A549 (cell line): ENCODE measurements at regions not wholly inside any gene's neighbourhood (a gene's known extent, or its start where the extent isn't known, plus 50 kb on each side); places are given as distances from the start of the nearest gene placed in this dataset.

Experiments
- ATAC-seq, 2 experiments: fragments of 200-7000 bp in 1 of 2; fragments of >200 bp in 1 of 2; cut with Nextera tagmentation in 1 of 2; cut with Tn5 transposase in 1 of 2; 3 replicates each; pipeline versions ENCODE4 v1.8.0 to v1.9.1; 2018 to 2020; ENCODE audit warnings: mild to moderate bottlenecking in 1 of 2, moderate library complexity in 1 of 2
- CTCF ChIA-PET: fragments of 300-600 bp; sonication (Branson Sonifier 250); formaldehyde crosslinking; extraction: SDS; loops from one replicate; lab custom pipeline; 2021; ENCODE audit warnings: antibody characterized with exemption, inconsistent platforms; lab: Yijun Ruan, JAX
- POLR2A ChIA-PET: fragments of 350-600 bp; formaldehyde crosslinking; extraction: SDS; loops from one replicate; lab custom pipeline; 2021; ENCODE audit warnings: antibody characterized with exemption, inconsistent platforms; lab: Yijun Ruan, JAX
- DNase-seq, 2 experiments: peaks; one replicate each; pipeline versions ENCODE4 v3.0.0 to v3.0.0-alpha.2; 2011 to 2016; ENCODE audit warnings: low read depth in 1 of 2, low spot score in 1 of 2
- FAIRE-seq: peaks from 2 replicates; lab custom pipeline; 2011; peaks lifted over from hg19 to GRCh38; lab: Jason Lieb, UNC
- H3K27ac ChIP-seq, 2 experiments: fragments of >200 bp; sonication (Bioruptor Twin); formaldehyde crosslinking; 3 replicates each; pipeline ENCODE4 v1.5.1; 2016 to 2017
- H3K4me1 ChIP-seq: fragments of >200 bp; sonication (Bioruptor Twin); formaldehyde crosslinking; 3 replicates; pipeline ENCODE4 v1.6.1; 2016
- H3K4me2 ChIP-seq: fragments of >200 bp; sonication (Bioruptor Twin); formaldehyde crosslinking; 3 replicates; pipeline ENCODE4 v1.6.1; 2016
- H3K4me3 ChIP-seq: fragments of >200 bp; sonication (Bioruptor Twin); formaldehyde crosslinking; 3 replicates; pipeline ENCODE4 v1.5.1; 2016
- H3K9me3 ChIP-seq: fragments of >200 bp; sonication (Bioruptor Twin); formaldehyde crosslinking; 3 replicates; pipeline ENCODE4 v1.6.1; 2016
- ATOH8 ChIP-seq: fragments of 250-450 bp; sonication (Bioruptor Pico); IDR thresholded peaks from 2 replicates; pipeline ENCODE4 v1.5.0; 2020; ENCODE audit warnings: low read depth, mild to moderate bottlenecking, moderate library complexity
- BHLHE40 ChIP-seq: IDR thresholded peaks from 2 replicates; pipeline ENCODE4 v1.6.1; 2012; ENCODE audit warnings: low read depth, low read length, inconsistent platforms
- CBX8 ChIP-seq: fragments of 200-600 bp; sonication (generic); IDR thresholded peaks from 2 replicates; pipeline ENCODE4 v1.6.1; 2016
- CEBPB ChIP-seq, 2 experiments: fragments of >200 bp in 1 of 2; sonication (Bioruptor Twin) in 1 of 2; formaldehyde crosslinking in 1 of 2; IDR thresholded peaks; 2 replicates each; pipeline ENCODE4 v1.6.1; 2012 to 2016
- CHD2 ChIP-seq: fragments of 150-350 bp; IDR thresholded peaks from 2 replicates; pipeline ENCODE4 v1.6.1; 2014; ENCODE audit warnings: low read length; ENCODE audit not compliant: partially characterized antibody
- E2F6 ChIP-seq: IDR thresholded peaks from 2 replicates; pipeline ENCODE4 v1.6.1; 2012; ENCODE audit warnings: low read depth, borderline replicate concordance
- EHF ChIP-seq: fragments of 250-450 bp; sonication (Bioruptor Pico); IDR thresholded peaks from 2 replicates; pipeline ENCODE4 v1.5.0; 2020; ENCODE audit warnings: mild to moderate bottlenecking
- ELK1 ChIP-seq: fragments of 150-350 bp; IDR thresholded peaks from 2 replicates; pipeline ENCODE4 v1.6.1; 2014; ENCODE audit warnings: low read depth, mild to moderate bottlenecking, low read length
- EP300 ChIP-seq, 2 experiments: fragments of >200 bp; sonication (Bioruptor Twin); formaldehyde crosslinking; IDR thresholded peaks; 2 replicates in 1 of 2; 3 replicates in 1 of 2; pipeline ENCODE4 v1.6.1; 2016 to 2017
- FOXS1 ChIP-seq: fragments of 250-450 bp; sonication (Bioruptor Pico); IDR thresholded peaks from 2 replicates; pipeline ENCODE4 v1.5.0; 2020; ENCODE audit warnings: mild to moderate bottlenecking, moderate library complexity
- HDAC2 ChIP-seq: fragments of 200-600 bp; sonication (generic); IDR thresholded peaks from 2 replicates; pipeline ENCODE4 v1.6.1; 2016
- HES2 ChIP-seq: fragments of >200 bp; sonication (Bioruptor Twin); formaldehyde crosslinking; IDR thresholded peaks from 2 replicates; pipeline ENCODE4 v1.6.1; 2016
- HEYL ChIP-seq: fragments of 250-450 bp; sonication (Bioruptor Pico); IDR thresholded peaks from 2 replicates; pipeline ENCODE4 v1.8.0; 2021; ENCODE audit warnings: mild to moderate bottlenecking, moderate library complexity
- HOXB13 ChIP-seq: fragments of 250-450 bp; sonication (Bioruptor Pico); IDR thresholded peaks from 2 replicates; pipeline ENCODE4 v1.5.0; 2020; ENCODE audit warnings: low read depth, mild to moderate bottlenecking, moderate library complexity
- JUN ChIP-seq, 2 experiments: fragments of >200 bp; sonication (Bioruptor Twin); formaldehyde crosslinking; IDR thresholded peaks; 2 replicates in 1 of 2; 3 replicates in 1 of 2; pipeline ENCODE4 v1.6.1; 2016 to 2017
- JUNB ChIP-seq: fragments of >200 bp; sonication (Bioruptor Twin); formaldehyde crosslinking; IDR thresholded peaks from 2 replicates; pipeline ENCODE4 v1.6.1; 2016
- KDM5A ChIP-seq: fragments of 200-600 bp; sonication (generic); IDR thresholded peaks from 2 replicates; pipeline ENCODE4 v1.6.1; 2016; ENCODE audit warnings: antibody characterized with exemption, mild to moderate bottlenecking
- MYC ChIP-seq: IDR thresholded peaks from 2 replicates; pipeline ENCODE4 v1.6.1; 2012; ENCODE audit warnings: mild to moderate bottlenecking, inconsistent platforms, low read length, improper control_type of control experiment, borderline replicate concordance
- NR3C1 ChIP-seq: fragments of >200 bp; sonication (Bioruptor Twin); formaldehyde crosslinking; IDR thresholded peaks from 3 replicates; pipeline ENCODE4 v1.6.1; 2017
- POLR2AphosphoS2 ChIP-seq: conservative IDR thresholded peaks from 2 replicates; pipeline ENCODE4 v1.6.1; 2012; ENCODE audit warnings: low read length, improper control_type of control experiment, inconsistent platforms
- RAD21 ChIP-seq, 2 experiments: fragments of >200 bp in 1 of 2; sonication (Bioruptor Twin) in 1 of 2; formaldehyde crosslinking in 1 of 2; IDR thresholded peaks in 1 of 2; conservative IDR thresholded peaks in 1 of 2; 2 replicates in 1 of 2; 3 replicates in 1 of 2; pipeline ENCODE4 v1.6.1; 2012 to 2018; ENCODE audit warnings: inconsistent platforms in 1 of 2
- RCOR1 ChIP-seq: fragments of 150-350 bp; IDR thresholded peaks from 2 replicates; pipeline ENCODE4 v1.6.1; 2014; ENCODE audit warnings: antibody characterized with exemption, low read length, low read depth
- RNF2 ChIP-seq: fragments of 200-600 bp; sonication (generic); IDR thresholded peaks from 2 replicates; pipeline ENCODE4 v1.6.1; 2016; ENCODE audit warnings: low read depth, mild to moderate bottlenecking, antibody characterized with exemption, moderate library complexity, borderline replicate concordance
- SREBF2 ChIP-seq: fragments of 450-650 bp; IDR thresholded peaks from 2 replicates; pipeline ENCODE4 v1.6.1; 2014; ENCODE audit warnings: mild to moderate bottlenecking, moderate library complexity
- TFCP2L1 ChIP-seq: fragments of 250-450 bp; sonication (Bioruptor Pico); IDR thresholded peaks from 2 replicates; pipeline ENCODE4 v1.5.0; 2021; ENCODE audit warnings: mild to moderate bottlenecking
- USF2 ChIP-seq: fragments of 450-650 bp; IDR thresholded peaks from 2 replicates; pipeline ENCODE4 v1.6.1; 2014; ENCODE audit warnings: antibody characterized with exemption
- ZC3H11A ChIP-seq: fragments of 450-650 bp; IDR thresholded peaks from 2 replicates; pipeline ENCODE4 v1.6.1; 2014; ENCODE audit warnings: antibody characterized with exemption, mild to moderate bottlenecking
- ZFP36 ChIP-seq: fragments of 450-650 bp; IDR thresholded peaks from 2 replicates; pipeline ENCODE4 v1.6.1; 2014; ENCODE audit warnings: borderline replicate concordance; ENCODE audit not compliant: partially characterized antibody
- ZSCAN20 ChIP-seq: fragments of 250-450 bp; sonication (Bioruptor Pico); IDR thresholded peaks from 2 replicates; pipeline ENCODE4 v1.8.0; 2022; ENCODE audit warnings: mild to moderate bottlenecking, moderate library complexity
- WGBS: methylation state at CpG from one replicate; pipeline ENCODE4 v1.1.6; 2017; ENCODE audit errors: missing lambda C conversion rate; 5-methylcytosine and 5-hydroxymethylcytosine counted together

- ChIA-PET POLR2A (no interaction called here), CTCF (no interaction called here)
- no peak for ATAC-seq
- Histone ChIP-seq H3K9me3 (no peaks in the 10 kb centered on the region), H3K4me1 (no peaks in the 10 kb centered on the region), H3K4me2 (no peak overlapping the region), H3K4me3 (no peak overlapping the region), H3K27ac (no peak overlapping the region)
- TF ChIP-seq CEBPB (IDR thresholded peaks at IDR 0.05) (no peak), USF2 (no peak), TFCP2L1 (no peak), MYC (no peak), KDM5A (no peak), POLR2AphosphoS2 (no peak), ATOH8 (CRISPR knock-in tag) (no peak), ELK1 (no peak), EP300 (IDR thresholded peaks at IDR 0.05) (no peak), JUN (IDR thresholded peaks at IDR 0.05) (no peak)
- DNase-seq: no peak
- no peak for FAIRE-seq
- 0% methylated on average over 2 of the region's 3 CpGs for WGBS
Measured at GRCh38 chr18:14917311-14917710, 169.3 kb downstream of the ANKRD30B start.

GRCh38 chr18:14919666-14920065 is 171.7 kb downstream of the ANKRD30B start:
- Histone ChIP-seq H3K9me3 (no peaks in the 10 kb centered on the region), H3K4me1 (no peaks in the 10 kb centered on the region), H3K4me2 (no peak overlapping the region), H3K27ac (no peak overlapping the region), H3K4me3 (no peak overlapping the region)
- whole genome bisulfite sequencing: 0% methylated on average over 1 of the region's 1 CpG
- FAIRE-seq (no peak), DNase-seq (no peak), ATAC-seq (no peak)
- POLR2A ChIA-PET: no interaction called here
- TF ChIP-seq HEYL (CRISPR knock-in tag) (no peak), CHD2 (no peak), JUNB (no peak), FOXS1 (CRISPR knock-in tag) (no peak)
- TF ChIP-seq, all 56 proteins: peak for 0
- CTCF ChIA-PET: no interaction called here

GRCh38 chr18:14921031-14921430 is 173.1 kb downstream of the ANKRD30B start:
- ChIA-PET CTCF (no interaction called here), POLR2A (no interaction called here)
- Histone ChIP-seq H3K27ac (no peak overlapping the region), H3K9me3 (no peaks in the 10 kb centered on the region), H3K4me2 (no peak overlapping the region), H3K4me1 (no peaks in the 10 kb centered on the region), H3K4me3 (no peak overlapping the region)
- WGBS: 40% methylated on average over 5 of the region's 5 CpGs
- no peak for FAIRE-seq
- no peak for ATAC-seq
- no peak for DNase-seq
- TF ChIP-seq NR3C1 (no peak), ZFP36 (no peak), RAD21 (conservative IDR thresholded peaks at IDR 0.05 in 1 of 2, IDR thresholded peaks at IDR 0.05 in 1 of 2) (no peak), ZSCAN20 (CRISPR knock-in tag) (no peak), USF2 (no peak), POLR2AphosphoS2 (no peak), RNF2 (no peak), HES2 (no peak), BHLHE40 (no peak), ELK1 (no peak), HOXB13 (CRISPR knock-in tag) (no peak), CHD2 (no peak), EP300 (IDR thresholded peaks at IDR 0.05) (no peak), E2F6 (no peak), SREBF2 (no peak), RCOR1 (no peak), HDAC2 (no peak), ZC3H11A (no peak), CBX8 (no peak), EHF (CRISPR knock-in tag) (no peak)
